Islet of Langerhans (tissue), 1 donor: ENCODE measurements at regions not wholly inside any gene's neighbourhood (a gene's known extent, or its start where the extent isn't known, plus 50 kb on each side); places are given as distances from the start of the nearest gene placed in this dataset.

Experiments
- FAIRE-seq: peaks from one replicate; lab custom pipeline; 2011; peaks lifted over from hg19 to GRCh38; lab: Jason Lieb, UNC

- no peak for FAIRE-seq
Observed at GRCh38 chr7:131109759-131110296, 217.8 kb upstream of the MKLN1 start.

- FAIRE-seq, result no peak
Observed at GRCh38 chr7:131110297-131111080, 217.2 kb upstream of the MKLN1 start.

DNA sequence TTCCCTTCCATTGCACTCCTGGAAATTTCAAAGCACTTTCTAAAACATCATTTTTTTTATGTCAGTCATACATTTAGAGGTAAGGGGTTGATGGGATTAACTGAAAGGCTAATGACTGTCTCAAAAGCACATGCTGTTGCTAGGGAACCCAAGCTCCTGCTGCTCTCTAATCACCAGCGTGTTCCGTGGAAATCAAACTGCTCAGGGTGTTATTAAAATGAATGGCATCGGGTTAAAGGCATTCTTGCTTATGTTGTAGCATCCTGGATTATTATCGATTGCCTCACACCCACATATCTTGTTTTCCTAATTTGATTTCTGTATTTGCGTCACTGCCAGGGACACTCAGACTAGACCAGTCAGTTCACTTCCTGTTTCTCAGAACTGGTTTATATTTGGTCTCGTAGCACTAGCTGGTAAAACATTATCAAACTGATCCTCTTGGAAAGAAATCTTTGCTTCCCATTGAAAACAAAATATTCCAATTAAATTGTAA lies 216.5 kb upstream of the MKLN1 start:
- FAIRE-seq, result peak; percentile 84

DNA sequence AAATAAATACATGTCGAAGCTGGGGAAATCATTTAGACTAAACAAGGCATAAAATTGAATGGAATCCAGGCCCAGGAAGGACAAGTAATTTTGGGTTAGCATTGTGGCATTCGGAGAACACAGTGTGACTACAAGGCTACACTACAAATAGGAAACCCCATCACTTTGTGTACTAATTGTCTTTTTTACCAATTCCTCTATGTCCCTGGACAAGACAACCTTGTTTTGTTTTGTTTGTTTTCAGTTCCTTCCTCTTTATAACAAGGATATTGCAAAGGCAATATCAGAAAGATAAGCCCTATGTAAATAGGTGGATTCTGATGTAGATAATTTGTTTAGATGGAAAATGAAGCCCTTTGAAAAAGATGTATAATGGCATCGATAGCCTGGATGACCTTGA lies 215.9 kb upstream of the MKLN1 start:
- FAIRE-seq, result no peak

- FAIRE-seq, result no peak
Observed at GRCh38 chr7:131112431-131112830, 215.2 kb upstream of the MKLN1 start.

- FAIRE-seq, result no peak
Observed at GRCh38 chr7:131115340-131115739, 212.3 kb upstream of the MKLN1 start.

DNA sequence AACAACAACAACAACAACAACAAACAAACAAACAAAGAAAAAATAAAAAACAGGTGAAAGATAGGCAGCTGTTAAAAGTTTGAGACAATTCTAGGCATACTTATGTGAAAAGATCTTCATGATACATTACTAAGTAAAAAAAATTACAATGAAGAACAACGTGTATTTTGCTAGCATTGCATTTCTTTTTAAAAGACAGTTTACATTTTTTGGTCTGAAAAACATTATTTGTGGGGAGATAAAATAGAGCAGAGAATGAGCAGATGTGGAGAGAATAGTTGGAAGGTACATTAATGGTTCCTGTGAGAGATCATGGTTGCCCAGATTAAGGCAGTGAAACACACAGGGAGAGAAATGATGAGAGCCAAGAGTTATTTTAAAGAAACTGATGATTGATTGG lies 210.2 kb upstream of the MKLN1 start:
- peak; percentile 13 for FAIRE-seq

DNA sequence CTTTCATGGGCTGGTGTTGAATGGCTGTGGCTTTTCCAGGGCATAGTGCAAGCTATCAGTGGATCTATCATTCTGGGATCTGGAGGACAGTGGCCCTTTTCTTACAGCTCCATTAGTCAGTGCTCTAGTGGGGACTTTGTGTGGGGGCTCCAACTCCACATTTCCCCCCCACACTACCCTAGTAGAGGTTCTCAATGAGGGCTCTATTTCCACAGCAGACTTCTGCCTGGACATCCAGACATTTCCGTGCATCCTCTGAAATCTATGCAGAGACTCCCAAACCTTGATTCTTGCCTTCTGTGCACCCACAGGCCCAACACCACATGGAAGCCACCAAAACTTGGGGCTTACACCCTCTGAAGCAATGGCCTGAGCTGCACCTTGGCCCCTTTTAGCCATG lies 208.3 kb upstream of the MKLN1 start:
- no peak for FAIRE-seq

- no peak for FAIRE-seq
Observed at GRCh38 chr7:131122394-131122793, 205.3 kb upstream of the MKLN1 start.

GRCh38 chr7:131124001-131124629 lies 203.6 kb upstream of the MKLN1 start:
- no peak for FAIRE-seq

GRCh38 chr7:131124867-131125266 lies 202.8 kb upstream of the MKLN1 start:
- no peak for FAIRE-seq

DNA sequence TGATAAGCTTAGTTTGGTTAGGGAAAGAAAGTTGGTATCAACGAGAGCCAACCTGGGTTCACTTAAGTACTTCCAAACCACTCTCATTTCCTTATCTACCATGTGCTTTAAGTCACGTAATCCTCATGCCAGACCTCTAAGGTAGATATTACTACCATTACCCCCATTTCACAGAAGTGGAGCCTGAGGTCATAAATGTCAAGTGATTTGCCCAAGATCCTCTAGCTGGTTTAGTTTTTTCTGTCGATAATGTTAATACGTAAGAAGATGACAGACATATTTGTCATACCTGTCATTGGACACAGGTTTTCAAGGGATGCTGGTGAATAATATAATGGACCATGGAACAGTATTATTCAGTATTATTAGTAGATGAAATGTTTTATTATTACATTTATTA lies 197.4 kb upstream of the MKLN1 start:
- FAIRE-seq, result no peak

DNA sequence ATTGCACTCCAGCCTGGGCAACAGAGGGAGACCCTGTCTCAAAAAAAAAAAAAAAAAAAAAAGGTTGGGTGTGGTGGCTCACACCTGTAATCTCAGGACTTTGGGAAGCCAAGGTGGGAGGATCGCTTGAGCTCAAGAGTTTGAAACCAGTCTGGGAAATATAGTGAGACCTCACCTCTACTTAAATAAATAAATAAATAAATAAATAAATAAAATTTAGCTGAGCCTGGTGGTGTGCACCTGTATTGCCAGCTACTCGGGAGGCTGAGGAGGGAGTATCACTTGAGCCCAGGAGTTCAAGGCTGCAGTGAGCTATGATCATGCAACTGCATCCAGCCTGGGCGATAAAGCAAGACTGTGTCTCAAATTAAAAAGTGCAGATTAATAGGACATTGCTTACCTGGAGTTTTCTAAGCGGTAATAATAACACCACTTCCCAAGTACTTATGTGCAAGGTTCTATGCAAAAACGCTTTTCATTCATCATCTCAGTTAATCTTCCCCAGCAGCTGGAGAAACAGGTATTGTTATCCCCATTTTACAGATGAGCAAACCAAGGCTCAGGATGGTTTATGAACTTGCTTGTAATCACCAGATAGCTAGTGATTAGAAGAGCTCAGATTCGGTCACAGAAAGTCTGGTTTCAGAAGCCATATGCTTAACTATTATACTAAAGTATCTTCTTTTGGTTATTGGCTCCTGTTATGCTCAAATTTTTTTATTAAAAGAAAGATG lies 196.5 kb upstream of the MKLN1 start:
- FAIRE-seq, result no peak

- FAIRE-seq, result no peak
Observed at GRCh38 chr7:131131746-131132431, 195.8 kb upstream of the MKLN1 start.

DNA sequence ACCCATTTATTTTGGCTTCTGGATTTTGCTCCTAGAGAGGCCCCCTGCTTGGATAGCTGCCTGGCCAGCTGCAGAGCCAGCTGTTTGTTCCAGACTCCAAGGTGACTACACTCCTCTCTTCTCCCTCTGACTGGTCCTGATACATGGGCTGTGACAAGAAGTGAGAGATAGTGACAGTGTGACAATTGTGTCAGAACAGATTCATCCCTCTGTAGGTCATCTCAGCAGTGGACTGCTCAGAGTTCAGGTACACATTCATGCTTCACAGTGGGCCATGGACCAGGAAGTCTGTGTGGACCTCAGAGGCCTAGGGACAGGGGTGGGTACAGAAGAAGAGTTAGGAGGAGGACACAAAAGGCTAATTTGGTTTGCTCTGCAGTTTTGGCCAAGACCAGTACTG lies 188.2 kb upstream of the MKLN1 start:
- no peak for FAIRE-seq

- no peak for FAIRE-seq
Observed at GRCh38 chr7:131141443-131141967, 186.2 kb upstream of the MKLN1 start.

- FAIRE-seq, result no peak
Observed at GRCh38 chr7:131143869-131144268, 183.8 kb upstream of the MKLN1 start.

DNA sequence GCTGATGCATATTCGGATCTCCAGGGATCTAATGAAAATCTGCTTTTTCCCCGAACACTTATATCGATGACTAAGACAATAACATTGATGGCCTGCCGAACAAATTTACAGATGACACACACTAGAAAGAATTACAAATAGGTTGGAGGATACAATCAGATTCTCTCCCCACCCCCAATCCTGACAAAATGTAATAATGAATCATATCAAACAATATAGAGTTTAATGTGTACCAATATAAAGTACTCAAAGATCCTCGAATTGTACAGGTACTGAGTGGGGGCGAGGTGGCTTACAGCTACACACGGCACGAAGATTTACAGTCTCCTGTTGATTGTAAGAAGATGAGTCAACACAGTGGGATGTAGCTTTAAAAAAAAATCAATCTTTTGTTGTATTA lies 182.7 kb upstream of the MKLN1 start:
- FAIRE-seq, result no peak

GRCh38 chr7:131145770-131146169 lies 181.9 kb upstream of the MKLN1 start:
- FAIRE-seq, result no peak

GRCh38 chr7:131147604-131148003 lies 180.1 kb upstream of the MKLN1 start:
- no peak for FAIRE-seq

GRCh38 chr7:131148258-131148657 lies 179.4 kb upstream of the MKLN1 start:
- FAIRE-seq, result no peak
